ENCODE measurements at regions not wholly inside any gene's neighbourhood (a gene's known extent, or its start where the extent isn't known, plus 50 kb on each side); places are given as distances from the start of the nearest gene placed in this dataset.
"Not testable (repeated sequence)": the region's sequence is repeated elsewhere in the genome, so short reads cannot be mapped to it uniquely, and the experiment has no call there.

GRCh38 chr4:27075603-27076002 lies 215.0 kb downstream of the STIM2 start:
- not testable (repeated sequence) for DNase-seq

GRCh38 chr4:27078934-27079455 lies 218.4 kb downstream of the STIM2 start:
- no peak for DNase-seq

DNA sequence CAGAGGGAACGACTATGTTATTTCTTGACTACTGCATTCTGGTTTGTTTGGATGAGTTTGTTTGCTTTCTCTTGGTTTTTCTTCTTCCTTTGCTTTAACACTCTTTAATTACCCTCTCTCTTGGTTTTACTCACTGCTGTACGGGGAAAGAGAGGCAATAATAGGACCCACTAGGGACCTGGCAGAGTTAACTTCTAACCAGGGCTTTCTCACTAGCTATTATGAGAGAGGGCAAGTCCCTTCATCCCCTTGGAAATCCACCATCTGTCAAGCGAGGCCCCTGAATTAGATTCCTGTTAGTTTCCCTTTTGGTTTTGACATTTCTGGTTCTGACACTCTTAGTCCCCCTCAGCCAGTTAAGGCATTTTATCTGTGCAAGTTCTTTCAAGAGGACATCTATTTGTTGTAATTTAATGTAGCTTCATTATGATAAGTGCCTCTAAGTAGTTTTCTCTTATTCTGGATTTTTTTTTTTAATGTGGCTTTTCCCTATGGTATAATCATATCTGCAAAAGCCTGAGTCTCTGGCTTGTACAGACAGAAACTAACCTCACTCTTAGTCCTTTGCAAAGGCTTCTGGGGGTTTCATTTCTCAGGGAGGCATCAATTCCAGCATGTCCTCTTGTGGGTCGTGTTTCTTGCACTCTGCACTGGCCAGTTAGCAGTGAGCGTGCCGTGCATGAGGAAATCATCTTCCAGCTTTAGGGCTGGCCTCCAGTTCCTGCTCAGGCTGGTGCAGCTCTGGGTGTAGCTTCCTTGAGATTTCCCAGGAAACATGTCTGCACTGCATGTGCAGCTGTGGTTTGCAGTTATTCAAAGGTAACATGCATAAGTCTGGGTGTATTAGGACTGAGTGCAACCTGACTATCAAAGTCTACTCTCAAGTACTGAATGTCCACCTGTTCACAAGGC lies 221.3 kb downstream of the STIM2 start:
- DNase-seq, result no peak

- DNase-seq, result no peak
These were observed 222.1 kb downstream of the STIM2 start for GRCh38 chr4:27082776-27083175.

- peak; percentile 2 to 10 for DNase-seq
These were observed 224.2 kb downstream of the STIM2 start for GRCh38 chr4:27084685-27085361.

DNA sequence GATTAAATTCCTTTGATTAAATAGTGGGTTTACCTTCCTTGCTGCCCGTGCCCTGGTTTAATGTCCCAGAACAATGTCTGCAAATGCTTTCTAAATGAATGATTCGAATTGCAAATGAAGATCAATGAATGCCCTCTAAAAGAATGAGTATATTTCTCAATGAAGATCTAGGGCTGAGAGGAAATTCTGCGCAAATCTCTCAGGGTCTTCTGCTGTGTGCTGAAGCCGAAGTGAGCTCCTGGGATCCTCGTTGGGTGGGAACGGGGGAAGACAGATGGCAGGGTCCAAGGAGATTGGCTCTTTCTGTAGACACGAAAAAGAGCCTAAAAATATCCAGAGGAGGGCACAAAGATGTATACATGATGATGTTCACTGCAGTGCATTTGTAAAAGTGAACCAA lies 224.8 kb downstream of the STIM2 start:
- no peak for DNase-seq

DNA sequence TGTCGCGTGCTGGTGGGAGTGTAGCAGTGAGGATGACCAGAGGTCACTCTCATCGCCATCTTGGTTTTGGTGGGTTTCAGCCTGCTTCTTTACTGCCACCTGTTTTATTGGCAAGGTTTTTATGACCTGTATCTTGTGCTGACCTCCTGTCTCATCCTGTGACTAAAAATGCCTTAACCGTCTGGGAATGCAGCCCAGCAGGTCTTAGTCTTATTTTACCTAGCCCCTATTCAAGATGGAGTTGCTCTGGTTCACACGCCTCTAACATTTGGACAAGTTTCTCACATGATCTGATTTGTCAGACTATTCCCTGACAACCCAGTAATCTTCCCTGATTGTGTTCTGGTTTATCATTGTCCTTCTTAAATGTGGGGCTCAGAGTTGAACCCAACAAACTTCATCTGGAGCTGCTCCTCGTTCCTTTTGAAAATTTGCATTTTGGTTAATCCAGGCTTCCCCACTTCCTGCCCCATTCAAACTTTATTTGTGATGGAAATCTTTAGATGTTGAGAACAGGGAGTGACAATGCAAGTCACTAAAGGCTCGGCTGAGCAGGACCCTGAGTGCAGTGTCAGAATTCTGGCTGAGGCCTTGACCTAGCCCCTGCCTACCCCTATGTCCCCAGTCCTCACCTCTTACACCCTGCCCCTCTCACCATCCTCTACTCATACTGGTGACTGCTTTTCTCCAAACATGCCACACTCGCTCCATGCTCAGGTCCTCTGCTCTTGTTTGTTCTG lies 226.8 kb downstream of the STIM2 start:
- no peak for DNase-seq

GRCh38 chr4:27088491-27088890 lies 227.8 kb downstream of the STIM2 start:
- no peak for DNase-seq

DNA sequence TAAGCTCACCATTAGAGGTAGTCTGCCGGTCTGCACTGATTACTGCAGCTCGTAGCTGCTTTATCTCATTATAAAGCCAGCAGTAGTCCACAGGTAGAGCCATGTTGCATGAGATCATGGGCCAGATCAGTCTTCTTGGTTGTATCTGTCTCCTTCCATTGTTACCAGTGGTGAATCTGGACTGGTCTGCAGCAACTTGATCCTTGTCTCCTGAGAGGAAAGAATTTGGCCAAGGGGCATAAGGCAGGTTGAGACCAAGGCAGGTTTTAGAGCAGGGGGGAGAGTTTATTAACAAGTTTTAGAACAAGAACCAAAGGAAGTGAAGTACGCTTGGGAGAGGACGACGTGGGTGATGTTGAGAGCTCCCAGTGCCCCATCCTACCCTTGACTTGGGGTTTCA lies 228.5 kb downstream of the STIM2 start:
- no peak for DNase-seq

DNA sequence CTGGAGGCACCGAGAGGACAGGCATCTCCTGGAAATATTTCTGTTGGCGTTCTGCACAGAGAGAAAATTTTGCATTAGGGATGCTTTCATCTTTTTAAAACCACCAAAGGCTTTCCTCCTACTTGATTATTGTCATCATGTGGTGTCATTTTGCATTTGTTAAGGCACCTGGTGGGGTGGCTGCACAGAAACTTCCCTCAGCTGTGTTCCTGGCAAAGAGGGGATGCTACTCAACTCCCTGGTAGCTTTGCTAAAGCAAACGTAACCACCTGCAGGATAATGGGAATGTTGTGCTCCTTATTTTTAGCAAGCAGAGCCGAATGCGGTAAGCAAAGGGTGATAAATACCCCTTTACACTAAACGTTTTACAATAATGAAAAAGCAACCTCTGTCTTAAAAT lies 229.8 kb downstream of the STIM2 start:
- no peak for DNase-seq

GRCh38 chr4:27094224-27094623 lies 233.6 kb downstream of the STIM2 start:
- DNase-seq, result no peak

DNA sequence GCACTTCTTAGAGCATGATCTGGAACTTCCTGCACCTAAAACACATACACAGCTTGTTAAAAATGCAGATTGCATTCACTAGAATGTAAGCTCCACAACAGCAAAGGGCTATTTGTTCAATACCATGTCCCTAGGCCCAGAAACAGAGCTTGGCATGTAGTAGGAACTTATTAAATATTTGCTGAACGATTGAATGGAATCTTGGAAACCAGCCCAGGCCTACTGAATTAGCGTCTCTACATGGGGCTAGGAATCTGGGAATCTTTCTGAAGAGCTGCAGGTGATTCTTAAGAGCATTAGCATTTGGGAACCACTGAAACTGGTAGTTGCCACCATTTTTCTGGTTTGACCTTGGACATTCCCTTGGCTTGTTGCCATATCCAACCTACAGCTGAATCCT lies 234.1 kb downstream of the STIM2 start:
- no peak for DNase-seq

GRCh38 chr4:27096142-27096824 lies 235.6 kb downstream of the STIM2 start:
- no peak for DNase-seq

GRCh38 chr4:27098034-27098433 lies 237.4 kb downstream of the STIM2 start:
- DNase-seq, result no peak

GRCh38 chr4:27100713-27101112 lies 240.1 kb downstream of the STIM2 start:
- no peak for DNase-seq

GRCh38 chr4:27101126-27101525 lies 240.5 kb downstream of the STIM2 start:
- no peak for DNase-seq

DNA sequence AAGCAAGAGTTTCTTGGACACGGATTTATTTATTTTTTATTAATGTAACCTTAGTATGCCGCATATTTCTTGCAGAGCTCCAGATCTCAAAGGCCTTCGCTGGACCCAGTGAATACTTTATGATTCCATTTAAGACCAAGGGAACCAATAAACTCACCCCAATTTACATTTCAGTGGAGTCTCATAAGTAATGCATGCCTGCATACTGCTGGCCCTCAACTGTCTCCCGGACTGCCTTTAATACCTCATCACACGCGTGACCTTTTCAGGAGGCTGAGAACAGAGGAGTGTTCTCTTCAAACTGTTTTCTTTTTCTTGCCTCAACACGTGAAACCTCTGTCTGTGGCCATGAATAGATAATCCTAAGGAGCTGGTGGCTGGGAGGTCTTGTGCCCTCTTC lies 240.9 kb downstream of the STIM2 start:
- no peak for DNase-seq

- no peak for DNase-seq
These were observed 251.0 kb downstream of the STIM2 start for GRCh38 chr4:27111627-27112026.

GRCh38 chr4:27112587-27112986 lies 251.9 kb downstream of the STIM2 start:
- DNase-seq, result no peak

DNA sequence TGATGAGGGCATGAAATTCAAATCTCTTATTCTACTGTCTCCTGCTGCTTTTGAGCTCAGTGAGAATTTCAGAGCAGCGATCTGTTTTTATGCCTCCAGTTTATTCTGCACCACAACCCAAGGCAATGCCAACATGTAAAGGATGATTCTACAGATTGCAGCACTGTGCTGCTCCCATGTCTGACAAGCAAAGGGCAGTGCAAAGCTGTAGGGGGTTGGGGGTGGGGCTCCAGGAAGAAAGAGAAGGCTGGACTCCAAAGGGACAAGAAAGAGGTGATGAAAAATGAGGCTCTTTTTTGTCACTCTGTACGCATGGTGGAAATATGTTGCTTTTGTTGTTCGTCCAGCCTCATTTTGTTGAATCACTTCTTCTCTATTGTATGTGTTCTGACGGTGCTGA lies 254.6 kb downstream of the STIM2 start:
- DNase-seq, result no peak

- DNase-seq, result no peak
These were observed 256.8 kb downstream of the STIM2 start for GRCh38 chr4:27117453-27117852.

DNA sequence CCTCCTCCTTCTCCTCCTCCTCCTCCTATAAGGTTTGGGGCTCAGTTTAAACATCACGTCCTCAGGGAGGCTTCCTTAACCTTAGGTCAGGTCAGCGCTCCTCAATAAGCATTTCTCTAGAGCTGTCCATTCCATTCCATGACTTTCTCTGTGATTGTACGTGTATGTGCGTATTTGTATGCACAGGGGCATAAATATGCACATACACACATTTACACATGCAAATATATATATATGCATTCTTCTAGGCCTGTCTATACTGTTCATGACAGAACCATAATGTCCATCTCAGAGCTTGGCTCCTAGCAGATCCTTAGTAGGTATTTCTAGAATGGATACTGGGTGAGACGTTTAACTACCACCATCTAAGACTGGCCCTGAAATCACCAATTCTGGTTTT lies 258.6 kb downstream of the STIM2 start:
- no peak for DNase-seq

DNA sequence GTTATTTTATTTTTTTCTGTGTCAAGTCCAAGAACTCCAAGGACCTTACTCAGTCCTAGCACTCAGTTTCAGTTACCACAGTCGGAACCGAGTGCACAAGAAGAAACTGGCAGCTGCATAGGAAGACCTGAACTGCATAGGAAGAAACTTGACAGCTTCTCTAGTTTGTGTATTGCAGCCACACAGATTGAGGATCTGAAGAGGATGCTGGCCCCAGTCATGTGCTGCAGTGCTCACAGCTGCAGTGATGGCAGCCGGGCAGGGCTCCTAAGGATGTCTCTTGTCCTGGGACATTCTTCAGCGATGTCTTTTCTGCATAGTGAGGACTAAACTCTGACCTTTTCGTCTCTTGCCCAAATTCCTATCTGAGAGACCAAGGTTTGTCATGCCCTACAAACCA lies 261.2 kb downstream of the STIM2 start:
- no peak for DNase-seq

Data from activated CD4-positive, alpha-beta T cell treated with anti-CD3 and anti-CD28 coated beads for 4 hours (primary cell).